SK-N-SH (cell line): ENCODE measurements at regions not wholly inside any gene's neighbourhood (a gene's known extent, or its start where the extent isn't known, plus 50 kb on each side); places are given as distances from the start of the nearest gene placed in this dataset.

Experiments used
- CTCF ChIA-PET: fragments of 300-600, 350-600 bp; formaldehyde crosslinking; extraction: SDS; loops from one replicate; lab custom pipeline; 2021; lab: Yijun Ruan, JAX
- POLR2A ChIA-PET: fragments of 350-600 bp; sonication (Branson Sonifier 250); formaldehyde crosslinking; extraction: SDS; loops from one replicate; lab custom pipeline; 2020; ENCODE audit warnings: antibody characterized with exemption, inconsistent platforms; lab: Yijun Ruan, JAX
- DNase-seq: peaks from one replicate; pipeline ENCODE4 v3.0.0; 2012
- H2AFZ ChIP-seq: fragments of 200-600 bp; sonication (generic); 2 replicates; pipeline ENCODE4 v1.8.1; 2016; ENCODE audit warnings: antibody characterized with exemption, mild to moderate bottlenecking, low read depth
- H3F3A ChIP-seq: fragments of 200-600 bp; sonication (generic); replicated peaks from 2 replicates; pipeline ENCODE3; 2016; ENCODE audit warnings: antibody characterized with exemption, mild to moderate bottlenecking; ENCODE audit not compliant: insufficient read depth
- H3K27ac ChIP-seq, 2 experiments: fragments of 200-500 bp in 1 of 2; fragments of 200-600 bp in 1 of 2; sonication (Bioruptor generic) in 1 of 2; sonication (generic), shearing (Covaris generic) in 1 of 2; 2 replicates each; pipeline versions ENCODE4 v1.5.1 to v1.6.1; 2014 to 2016; ENCODE audit warnings: low read depth in 2 of 2, inconsistent platforms in 1 of 2, low read length in 1 of 2, mild to moderate bottlenecking in 1 of 2, mixed read lengths in 1 of 2
- H3K27me3 ChIP-seq: fragments of 200-600 bp; sonication (generic), shearing (Covaris generic); 2 replicates; pipeline ENCODE4 v1.6.1; 2016; ENCODE audit warnings: mixed run types; ENCODE audit not compliant: insufficient read depth
- H3K36me3 ChIP-seq, 2 experiments: fragments of 200-500 bp in 1 of 2; fragments of 200-600 bp in 1 of 2; sonication (Bioruptor generic) in 1 of 2; sonication (generic) in 1 of 2; replicated peaks in 1 of 2; 2 replicates each; pipeline versions ENCODE3 to v1.5.1; 2014 to 2016; ENCODE audit warnings: low read length in 1 of 2, mild to moderate bottlenecking in 1 of 2; ENCODE audit not compliant: insufficient read depth in 2 of 2, control insufficient read depth in 1 of 2
- H3K4me1 ChIP-seq, 2 experiments: fragments of 200-500 bp in 1 of 2; fragments of 200-600 bp in 1 of 2; sonication (Bioruptor generic) in 1 of 2; sonication (generic), shearing (Covaris generic) in 1 of 2; 2 replicates each; pipeline versions ENCODE4 v1.5.1 to v1.6.1; 2014 to 2016; ENCODE audit warnings: low read depth in 1 of 2, low read length in 1 of 2, mixed run types in 1 of 2; ENCODE audit not compliant: insufficient read depth in 2 of 2, control insufficient read depth in 1 of 2
- H3K4me2 ChIP-seq: fragments of 200-600 bp; sonication (generic), shearing (Covaris generic); 2 replicates; pipeline ENCODE4 v1.6.1; 2017; ENCODE audit warnings: mixed run types
- H3K4me3 ChIP-seq, 2 experiments: fragments of 200-500 bp in 1 of 2; fragments of 200-600 bp in 1 of 2; sonication (Bioruptor generic) in 1 of 2; sonication (generic), shearing (Covaris generic) in 1 of 2; 2 replicates each; pipeline versions ENCODE4 v1.5.1 to v1.8.1; 2014 to 2016; ENCODE audit warnings: low read depth in 2 of 2, inconsistent platforms in 1 of 2, low read length in 1 of 2, mild to moderate bottlenecking in 1 of 2, mixed read lengths in 1 of 2, moderate library complexity in 1 of 2
- H3K79me2 ChIP-seq: fragments of 200-600 bp; sonication (generic); 2 replicates; pipeline ENCODE4 v1.8.1; 2017; ENCODE audit warnings: mild to moderate bottlenecking; ENCODE audit not compliant: insufficient read depth
- H3K9ac ChIP-seq: fragments of 200-600 bp; sonication (generic); 2 replicates; pipeline ENCODE4 v1.6.1; 2017; ENCODE audit warnings: mixed run types
- H3K9me2 ChIP-seq: fragments of 200-600 bp; sonication (generic); 2 replicates; pipeline ENCODE4 v1.6.1; 2017; ENCODE audit warnings: mixed run types
- H3K9me3 ChIP-seq: fragments of 200-600 bp; sonication (generic); 2 replicates; pipeline ENCODE4 v1.6.1; 2017; ENCODE audit warnings: mixed run types, mild to moderate bottlenecking, moderate library complexity
- H4K20me1 ChIP-seq: fragments of 200-600 bp; sonication (generic); 2 replicates; pipeline ENCODE4 v1.6.1; 2017; ENCODE audit warnings: mild to moderate bottlenecking, mixed run types; ENCODE audit not compliant: insufficient read depth
- EZH2phosphoT487 ChIP-seq: fragments of 200-600 bp; sonication (generic); IDR thresholded peaks from 2 replicates; pipeline ENCODE4 v1.6.1; 2017; ENCODE audit warnings: low read depth, mixed run types, mild to moderate bottlenecking, antibody characterized with exemption, moderate library complexity, borderline replicate concordance
- FOSL2 ChIP-seq: IDR thresholded peaks from 2 replicates; pipeline ENCODE4 v1.4.0; 2012; ENCODE audit warnings: low read depth, mild to moderate bottlenecking, moderate library complexity, borderline replicate concordance
- JUND ChIP-seq: IDR thresholded peaks from 2 replicates; pipeline ENCODE4 v1.4.0; 2012
- MEF2A ChIP-seq: IDR thresholded peaks from 2 replicates; pipeline ENCODE4 v1.4.0; 2012; ENCODE audit warnings: low read depth, borderline replicate concordance
- RCOR1 ChIP-seq: fragments of 150-350 bp; IDR thresholded peaks from 2 replicates; pipeline ENCODE4 v1.6.1; 2017; ENCODE audit warnings: antibody characterized with exemption, low read length
- RFX5 ChIP-seq: IDR thresholded peaks from 2 replicates; pipeline ENCODE4 v1.6.1; 2012; ENCODE audit warnings: mild to moderate bottlenecking, improper control_type of control experiment, low read length
- WGBS: methylation state at CpG from one replicate; pipeline ENCODE4 v1.1.6; 2017; ENCODE audit warnings: low lambda C conversion rate; 5-methylcytosine and 5-hydroxymethylcytosine counted together
- TF ChIP-seq, protein P1 (sequence below): IDR thresholded peaks from 2 replicates; pipeline ENCODE4 v1.6.1; 2012; ENCODE audit warnings: mild to moderate bottlenecking, low read depth, low read length, moderate library complexity
- TF ChIP-seq, protein P2 (sequence below): IDR thresholded peaks from 2 replicates; pipeline ENCODE4 v1.4.0; 2012; ENCODE audit warnings: low read depth

- H3F3A ChIP-seq, result no peaks in the 10 kb centered on the region
- ChIA-PET CTCF (interaction anchor here (0.6 to 1.1 kb wide), 2 partner anchors 16 to 366 kb away, joined by 3 read pairs; no protein-coding TSS in a partner anchor), POLR2A (no interaction called here)
- H4K20me1 ChIP-seq, result no peaks in the 10 kb centered on the region
- DNase-seq, result no peak
- H3K4me3 ChIP-seq, result no peak overlapping the region
- no peaks in the 10 kb centered on the region for H3K9me3 ChIP-seq
- H3K79me2 ChIP-seq, result no peaks in the 10 kb centered on the region
- H3K27ac ChIP-seq, result no peak overlapping the region
- no peaks in the 10 kb centered on the region for H3K9me2 ChIP-seq
- WGBS, result 86% methylated on average over 6 of the region's 8 CpGs
- H3K36me3 ChIP-seq, result no peaks in the 10 kb centered on the region
- no peak overlapping the region for H2AFZ ChIP-seq
- peaks cover 0 to 9% of the 10 kb centered on the region in 2 experiments; a peak in 1 of 4 replicates for H3K4me1 ChIP-seq
- TF ChIP-seq JUND (no peak), RCOR1 (no peak), MEF2A (no peak), EZH2phosphoT487 (no peak), FOSL2 (no peak)
- TF ChIP-seq, protein P1, sequence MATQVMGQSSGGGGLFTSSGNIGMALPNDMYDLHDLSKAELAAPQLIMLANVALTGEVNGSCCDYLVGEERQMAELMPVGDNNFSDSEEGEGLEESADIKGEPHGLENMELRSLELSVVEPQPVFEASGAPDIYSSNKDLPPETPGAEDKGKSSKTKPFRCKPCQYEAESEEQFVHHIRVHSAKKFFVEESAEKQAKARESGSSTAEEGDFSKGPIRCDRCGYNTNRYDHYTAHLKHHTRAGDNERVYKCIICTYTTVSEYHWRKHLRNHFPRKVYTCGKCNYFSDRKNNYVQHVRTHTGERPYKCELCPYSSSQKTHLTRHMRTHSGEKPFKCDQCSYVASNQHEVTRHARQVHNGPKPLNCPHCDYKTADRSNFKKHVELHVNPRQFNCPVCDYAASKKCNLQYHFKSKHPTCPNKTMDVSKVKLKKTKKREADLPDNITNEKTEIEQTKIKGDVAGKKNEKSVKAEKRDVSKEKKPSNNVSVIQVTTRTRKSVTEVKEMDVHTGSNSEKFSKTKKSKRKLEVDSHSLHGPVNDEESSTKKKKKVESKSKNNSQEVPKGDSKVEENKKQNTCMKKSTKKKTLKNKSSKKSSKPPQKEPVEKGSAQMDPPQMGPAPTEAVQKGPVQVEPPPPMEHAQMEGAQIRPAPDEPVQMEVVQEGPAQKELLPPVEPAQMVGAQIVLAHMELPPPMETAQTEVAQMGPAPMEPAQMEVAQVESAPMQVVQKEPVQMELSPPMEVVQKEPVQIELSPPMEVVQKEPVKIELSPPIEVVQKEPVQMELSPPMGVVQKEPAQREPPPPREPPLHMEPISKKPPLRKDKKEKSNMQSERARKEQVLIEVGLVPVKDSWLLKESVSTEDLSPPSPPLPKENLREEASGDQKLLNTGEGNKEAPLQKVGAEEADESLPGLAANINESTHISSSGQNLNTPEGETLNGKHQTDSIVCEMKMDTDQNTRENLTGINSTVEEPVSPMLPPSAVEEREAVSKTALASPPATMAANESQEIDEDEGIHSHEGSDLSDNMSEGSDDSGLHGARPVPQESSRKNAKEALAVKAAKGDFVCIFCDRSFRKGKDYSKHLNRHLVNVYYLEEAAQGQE, result no peak
- TF ChIP-seq, protein P2, sequence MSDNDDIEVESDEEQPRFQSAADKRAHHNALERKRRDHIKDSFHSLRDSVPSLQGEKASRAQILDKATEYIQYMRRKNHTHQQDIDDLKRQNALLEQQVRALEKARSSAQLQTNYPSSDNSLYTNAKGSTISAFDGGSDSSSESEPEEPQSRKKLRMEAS, result no peak
- TF ChIP-seq, all 33 proteins: peak for 0
- Histone ChIP-seq H3K9ac (no peak overlapping the region), H3K27me3 (no peaks in the 10 kb centered on the region), H3K4me2 (no peak overlapping the region)
Observed at GRCh38 chr3:177640319-177640965, 443.2 kb upstream of the TBL1XR1 start.

DNA sequence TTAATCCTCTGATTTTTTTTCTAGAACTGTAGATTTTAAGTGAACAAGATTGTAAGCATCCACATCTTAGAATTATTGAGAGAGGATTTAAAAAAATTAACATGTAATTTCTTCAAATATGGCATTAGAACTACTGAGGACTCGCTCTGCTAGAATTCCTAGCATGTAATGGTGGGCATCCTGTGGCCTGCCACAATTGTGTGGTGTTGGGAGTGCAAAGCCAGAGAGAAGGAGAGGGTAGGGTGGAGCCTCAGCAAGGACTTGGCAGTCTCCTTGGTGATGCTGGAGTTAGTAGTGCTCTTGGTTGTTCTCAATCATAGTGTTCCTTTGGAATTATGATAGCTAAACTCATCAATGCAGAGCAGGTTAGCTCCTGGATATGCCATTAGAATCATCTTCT lies 443.9 kb upstream of the TBL1XR1 start:
- Histone ChIP-seq H4K20me1 (no peaks in the 10 kb centered on the region), H2AFZ (no peak overlapping the region), H3K9me2 (no peaks in the 10 kb centered on the region), H3K79me2 (no peaks in the 10 kb centered on the region), H3K4me1 (peaks cover 0 to 9% of the 10 kb centered on the region in 2 experiments; a peak in 1 of 4 replicates), H3K4me3 (no peak overlapping the region), H3K27ac (no peak overlapping the region), H3K27me3 (no peaks in the 10 kb centered on the region), H3K9me3 (no peaks in the 10 kb centered on the region), H3K9ac (no peak overlapping the region), H3K4me2 (no peak overlapping the region), H3K36me3 (no peaks in the 10 kb centered on the region), H3F3A (no peaks in the 10 kb centered on the region)
- DNase-seq, result no peak
- 100% methylated on average over 1 of the region's 1 CpG for WGBS
- CTCF ChIA-PET, result interaction anchor here (1.2 kb wide), 1 partner anchor 11 kb away, joined by 3 read pairs; no protein-coding TSS in a partner anchor
- no peak for TF ChIP-seq RFX5
- POLR2A ChIA-PET, result no interaction called here
